GM18907 (cell line): ENCODE measurements at regions not wholly inside any gene's neighbourhood (a gene's known extent, or its start where the extent isn't known, plus 50 kb on each side); places are given as distances from the start of the nearest gene placed in this dataset.

Source experiments
- ATAC-seq: cut with Tn5 transposase; IDR thresholded peaks from one replicate; pipeline ENCODE4 v1.9.1; 2021; ENCODE audit warnings: mild to moderate bottlenecking, moderate library complexity; ENCODE audit not compliant: unreplicated experiment

GRCh38 chr13:27014406-27015359 is 156.9 kb downstream of the USP12 start:
- no peak for ATAC-seq

GRCh38 chr13:27012482-27013197 is 159.0 kb downstream of the USP12 start:
- ATAC-seq: no peak

- no peak for ATAC-seq
These were observed 159.9 kb downstream of the USP12 start for GRCh38 chr13:27011661-27012060.

GRCh38 chr13:27008733-27009132 is 162.9 kb downstream of the USP12 start:
- no peak for ATAC-seq

GRCh38 chr13:27007166-27007565 is 164.4 kb downstream of the USP12 start:
- no peak for ATAC-seq

- no peak for ATAC-seq
These were observed 165.0 kb downstream of the USP12 start for GRCh38 chr13:27006519-27007161.

GRCh38 chr13:27005976-27006518 is 165.6 kb downstream of the USP12 start:
- ATAC-seq: no peak

- ATAC-seq: no peak
These were observed 166.1 kb downstream of the USP12 start for GRCh38 chr13:27005556-27005955.

GRCh38 chr13:27004866-27005265 is 166.7 kb downstream of the USP12 start:
- no peak for ATAC-seq

GRCh38 chr13:27004326-27004725 is 167.3 kb downstream of the USP12 start:
- ATAC-seq: no peak

- ATAC-seq: no peak
These were observed 169.9 kb downstream of the USP12 start for GRCh38 chr13:27001705-27002104.

GRCh38 chr13:27000686-27001085 is 170.9 kb downstream of the USP12 start:
- ATAC-seq: no peak

GRCh38 chr13:26999499-26999898 is 172.1 kb downstream of the USP12 start:
- ATAC-seq: no peak

- no peak for ATAC-seq
These were observed 173.3 kb downstream of the USP12 start for GRCh38 chr13:26998292-26998691.

GRCh38 chr13:26996965-26997752 is 174.5 kb downstream of the USP12 start:
- peak; percentile 95 for ATAC-seq

- ATAC-seq: no peak
These were observed 176.5 kb downstream of the USP12 start for GRCh38 chr13:26995159-26995558.

- no peak for ATAC-seq
These were observed 177.8 kb downstream of the USP12 start for GRCh38 chr13:26993780-26994179.

- ATAC-seq: no peak
These were observed 178.5 kb downstream of the USP12 start for GRCh38 chr13:26992951-26993719.

- ATAC-seq: no peak
These were observed 180.0 kb downstream of the USP12 start for GRCh38 chr13:26991508-26992181.
